HEK293T (cell line): ENCODE measurements at regions not wholly inside any gene's neighbourhood (a gene's known extent, or its start where the extent isn't known, plus 50 kb on each side); places are given as distances from the start of the nearest gene placed in this dataset.
"Not testable (repeated sequence)": the region's sequence is repeated elsewhere in the genome, so short reads cannot be mapped to it uniquely, and the experiment has no call there.

ENCODE experiments used
- ARNT ChIP-seq: fragments of 450-650 bp; IDR thresholded peaks from 2 replicates; pipeline ENCODE4 v1.6.1; 2017; ENCODE audit warnings: mild to moderate bottlenecking
- BHLHE40 ChIP-seq: fragments of 450-650 bp; IDR thresholded peaks from 2 replicates; pipeline ENCODE4 v1.6.1; 2016; ENCODE audit warnings: mild to moderate bottlenecking, moderate library complexity, borderline replicate concordance
- CTBP1 ChIP-seq: fragments of 450-650 bp; IDR thresholded peaks from 2 replicates; pipeline ENCODE4 v1.6.1; 2016; ENCODE audit warnings: borderline replicate concordance
- ELF4 ChIP-seq: fragments of 450-650 bp; IDR thresholded peaks from 2 replicates; pipeline ENCODE4 v1.6.1; 2017; ENCODE audit warnings: antibody characterized with exemption
- FOXA1 ChIP-seq: fragments of 450-650 bp; IDR thresholded peaks from 2 replicates; pipeline ENCODE4 v1.6.1; 2016; ENCODE audit warnings: mild to moderate bottlenecking
- FOXK2 ChIP-seq: fragments of 450-650 bp; IDR thresholded peaks from 2 replicates; pipeline ENCODE4 v1.6.1; 2016; ENCODE audit warnings: mild to moderate bottlenecking
- HDGF ChIP-seq: fragments of 450-650 bp; IDR thresholded peaks from 2 replicates; pipeline ENCODE4 v1.6.1; 2017; ENCODE audit warnings: antibody characterized with exemption, borderline replicate concordance
- L3MBTL2 ChIP-seq: fragments of 450-650 bp; conservative IDR thresholded peaks from 2 replicates; pipeline ENCODE4 v1.6.1; 2016; ENCODE audit warnings: mild to moderate bottlenecking
- LEF1 ChIP-seq: fragments of 450-650 bp; IDR thresholded peaks from 2 replicates; pipeline ENCODE4 v1.6.1; 2017; ENCODE audit warnings: mild to moderate bottlenecking, borderline replicate concordance
- NFRKB ChIP-seq: fragments of 450-650 bp; IDR thresholded peaks from 2 replicates; pipeline ENCODE4 v1.6.1; 2016; ENCODE audit warnings: mild to moderate bottlenecking, moderate library complexity
- SP1 ChIP-seq: fragments of 450-650 bp; IDR thresholded peaks from 2 replicates; pipeline ENCODE4 v1.6.1; 2017
- SUZ12 ChIP-seq: fragments of 450-650 bp; IDR thresholded peaks from 2 replicates; pipeline ENCODE4 v1.6.1; 2016; ENCODE audit warnings: mild to moderate bottlenecking
- TARDBP ChIP-seq: fragments of 450-650 bp; IDR thresholded peaks from 2 replicates; pipeline ENCODE4 v1.6.1; 2016

GRCh38 chr2:111301677-111302076 lies 181.0 kb downstream of the BCL2L11 start:
- not testable (repeated sequence) for TF ChIP-seq CTBP1, TARDBP, L3MBTL2, HDGF, NFRKB, ELF4, SP1, FOXK2, FOXA1, LEF1, BHLHE40, SUZ12, ARNT
